ENCODE measurements at regions not wholly inside any gene's neighbourhood (a gene's known extent, or its start where the extent isn't known, plus 50 kb on each side); places are given as distances from the start of the nearest gene placed in this dataset.

- no peak for DNase-seq
Observed at GRCh38 chr5:9905661-9906060, 275.5 kb upstream of the TAS2R1 start.

GRCh38 chr5:9903801-9904200 lies 273.6 kb upstream of the TAS2R1 start:
- DNase-seq: peak; percentile 60

- DNase-seq: no peak
Observed at GRCh38 chr5:9898319-9898718, 268.2 kb upstream of the TAS2R1 start.

- DNase-seq: no peak
Observed at GRCh38 chr5:9895302-9895645, 265.1 kb upstream of the TAS2R1 start.

- no peak for DNase-seq
Observed at GRCh38 chr5:9894571-9895301, 264.6 kb upstream of the TAS2R1 start.

- no peak for DNase-seq
Observed at GRCh38 chr5:9892696-9893095, 262.5 kb upstream of the TAS2R1 start.

GRCh38 chr5:9889511-9889910 lies 259.4 kb upstream of the TAS2R1 start:
- no peak for DNase-seq

GRCh38 chr5:9888501-9888901 lies 258.4 kb upstream of the TAS2R1 start:
- no peak for DNase-seq

- DNase-seq: no peak
Observed at GRCh38 chr5:9885164-9885563, 255.0 kb upstream of the TAS2R1 start.

GRCh38 chr5:9878206-9878605 lies 248.1 kb upstream of the TAS2R1 start:
- no peak for DNase-seq

- no peak for DNase-seq
Observed at GRCh38 chr5:9877488-9877887, 247.3 kb upstream of the TAS2R1 start.

GRCh38 chr5:9876451-9876850 lies 246.3 kb upstream of the TAS2R1 start:
- no peak for DNase-seq

- no peak for DNase-seq
Observed at GRCh38 chr5:9869616-9870288, 239.6 kb upstream of the TAS2R1 start.

GRCh38 chr5:9865574-9865973 lies 235.4 kb upstream of the TAS2R1 start:
- no peak for DNase-seq

- DNase-seq: no peak
Observed at GRCh38 chr5:9864791-9865190, 234.6 kb upstream of the TAS2R1 start.

GRCh38 chr5:9863486-9863885 lies 233.3 kb upstream of the TAS2R1 start:
- no peak for DNase-seq

GRCh38 chr5:9861666-9862256 lies 231.6 kb upstream of the TAS2R1 start:
- DNase-seq: no peak

GRCh38 chr5:9859808-9860207 lies 229.7 kb upstream of the TAS2R1 start:
- DNase-seq: no peak

- no peak for DNase-seq
Observed at GRCh38 chr5:9858043-9858442, 227.9 kb upstream of the TAS2R1 start.

- DNase-seq: no peak
Observed at GRCh38 chr5:9853309-9853708, 223.2 kb upstream of the TAS2R1 start.

- no peak for DNase-seq
Observed at GRCh38 chr5:9852671-9853070, 222.5 kb upstream of the TAS2R1 start.

GRCh38 chr5:9851458-9851857 lies 221.3 kb upstream of the TAS2R1 start:
- no peak for DNase-seq

GRCh38 chr5:9850456-9850855 lies 220.3 kb upstream of the TAS2R1 start:
- DNase-seq: no peak

- DNase-seq: no peak
Observed at GRCh38 chr5:9847631-9848030, 217.5 kb upstream of the TAS2R1 start.

GRCh38 chr5:9845185-9845584 lies 215.0 kb upstream of the TAS2R1 start:
- no peak for DNase-seq
